ENCODE measurements at regions not wholly inside any gene's neighbourhood (a gene's known extent, or its start where the extent isn't known, plus 50 kb on each side); places are given as distances from the start of the nearest gene placed in this dataset.

DNA sequence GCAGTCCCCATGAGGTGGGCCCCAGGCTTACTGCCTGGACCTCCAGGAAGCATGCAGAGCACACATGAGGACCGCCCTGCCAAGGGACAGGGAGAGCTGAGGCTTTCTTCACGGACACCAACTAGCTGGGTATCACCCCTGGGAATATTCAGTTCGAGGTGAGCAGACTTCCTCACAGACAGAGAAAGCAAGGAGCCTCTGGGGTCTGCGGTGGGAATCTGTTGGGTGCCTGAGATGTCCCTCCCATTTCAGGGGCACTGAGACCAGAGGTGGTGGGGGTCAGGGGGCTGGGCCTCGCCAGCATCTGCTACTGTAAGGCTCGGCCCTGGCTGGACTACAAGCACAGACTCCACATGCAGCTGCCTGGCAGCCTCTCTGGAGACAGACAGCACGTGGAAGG lies 74.3 kb upstream of the SYNDIG1 start:
- no peak for TF ChIP-seq POLR2A (IDR thresholded peaks at IDR 0.05)
- no peak for TF ChIP-seq EP300 (IDR thresholded peaks at IDR 0.05)
- no peak for TF ChIP-seq CTCF (IDR thresholded peaks at IDR 0.05)

All from tibial nerve (tissue), 4 donors.